HG03521 (cell line): ENCODE measurements at regions not wholly inside any gene's neighbourhood (a gene's known extent, or its start where the extent isn't known, plus 50 kb on each side); places are given as distances from the start of the nearest gene placed in this dataset.

Experiments
- ATAC-seq: cut with Tn5 transposase; IDR thresholded peaks from one replicate; pipeline ENCODE4 v1.9.1; 2021; ENCODE audit warnings: mild to moderate bottlenecking, moderate library complexity; ENCODE audit not compliant: unreplicated experiment

GRCh38 chr1:208537198-208537597, 293.0 kb upstream of the PLXNA2 start:
- ATAC-seq = no peak

GRCh38 chr1:208538078-208538477, 293.9 kb upstream of the PLXNA2 start:
- no peak for ATAC-seq

DNA sequence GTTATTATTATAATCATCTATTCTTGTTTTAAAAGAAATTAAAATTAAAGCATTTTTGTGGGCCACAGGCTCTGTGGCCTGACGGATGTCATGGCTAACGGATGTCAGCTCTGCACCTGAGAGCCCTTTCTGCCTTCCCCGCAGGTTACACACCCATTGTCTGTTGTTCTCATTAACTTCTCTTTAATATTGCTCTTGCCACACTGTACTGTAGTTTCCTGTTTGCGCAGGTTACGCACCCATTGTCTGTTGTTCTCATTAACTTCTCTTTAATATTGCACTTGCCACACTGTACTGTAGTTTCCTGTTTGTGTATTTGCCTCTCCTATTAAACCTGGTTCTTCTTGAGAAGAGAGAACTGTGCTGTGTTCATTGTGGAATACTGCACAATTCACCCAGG, 294.4 kb upstream of the PLXNA2 start:
- ATAC-seq = no peak

DNA sequence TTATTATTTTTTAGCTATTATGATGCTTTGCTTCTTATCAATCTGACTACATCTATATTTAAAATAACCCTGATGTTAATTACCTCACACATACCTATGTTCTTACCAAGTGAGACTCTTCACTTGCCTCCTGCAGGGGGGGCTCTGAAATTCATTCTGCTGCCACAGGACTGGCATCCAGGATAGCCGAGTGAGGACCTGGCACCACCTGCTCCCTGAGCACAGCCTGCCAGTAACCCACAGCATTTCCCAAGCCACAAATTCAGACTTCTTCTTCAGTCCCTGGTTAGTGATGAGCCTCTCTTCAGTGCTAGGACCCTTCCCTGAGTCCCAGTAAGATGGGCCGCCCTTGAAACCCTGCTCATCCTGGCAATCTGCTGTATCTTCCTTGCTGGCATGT, 296.5 kb upstream of the PLXNA2 start:
- no peak for ATAC-seq

DNA sequence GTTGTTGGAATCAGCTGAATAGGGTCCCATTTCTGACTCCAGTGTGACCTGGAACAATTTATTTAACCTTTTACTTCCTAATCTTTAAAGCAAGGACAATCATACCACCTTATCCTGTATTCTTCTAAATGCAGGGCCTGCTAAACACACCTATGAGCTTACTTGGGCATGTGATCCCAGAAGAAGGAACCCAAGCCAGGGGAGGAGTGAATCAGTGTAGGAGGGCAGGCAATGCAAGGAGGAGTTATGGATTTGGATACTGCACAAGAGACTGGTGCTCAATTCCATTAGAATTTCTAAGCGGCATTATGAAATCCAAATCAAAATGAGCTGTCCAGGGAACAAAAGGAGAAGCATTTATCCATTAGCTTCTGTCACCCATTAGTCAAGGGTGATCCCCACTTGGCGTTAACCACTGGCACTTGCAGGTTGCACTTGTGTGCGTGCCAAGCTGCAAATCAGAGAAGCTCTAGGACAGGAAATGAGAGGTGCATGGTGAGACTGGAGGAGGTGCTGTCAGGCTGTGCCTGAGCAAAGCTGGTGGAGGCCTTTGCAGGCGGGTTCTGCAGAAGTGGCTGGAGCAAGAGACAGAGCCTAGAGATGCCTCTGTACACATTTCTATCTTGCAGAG, 297.2 kb upstream of the PLXNA2 start:
- peak; percentile 54 for ATAC-seq

DNA sequence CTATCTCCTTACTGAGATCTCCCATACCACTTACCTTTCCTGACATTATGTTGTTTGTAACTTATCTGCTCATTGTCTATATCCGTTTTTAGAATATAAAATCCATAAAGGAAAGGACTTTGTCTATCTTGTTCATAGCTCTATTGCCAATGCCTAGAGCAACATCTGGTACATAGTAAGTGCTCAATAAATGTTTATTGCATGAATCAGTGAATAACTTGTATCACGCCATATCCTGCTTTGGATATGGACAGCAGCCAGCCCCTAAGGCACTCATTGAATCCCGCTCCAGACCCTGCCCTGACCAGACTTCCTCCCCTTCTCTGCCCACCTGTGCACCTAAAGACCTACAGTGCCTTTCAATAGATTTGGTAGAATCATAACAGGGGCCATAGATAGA, 298.1 kb upstream of the PLXNA2 start:
- no peak for ATAC-seq

- no peak for ATAC-seq
These were observed 299.9 kb upstream of the PLXNA2 start for GRCh38 chr1:208544053-208544452.

DNA sequence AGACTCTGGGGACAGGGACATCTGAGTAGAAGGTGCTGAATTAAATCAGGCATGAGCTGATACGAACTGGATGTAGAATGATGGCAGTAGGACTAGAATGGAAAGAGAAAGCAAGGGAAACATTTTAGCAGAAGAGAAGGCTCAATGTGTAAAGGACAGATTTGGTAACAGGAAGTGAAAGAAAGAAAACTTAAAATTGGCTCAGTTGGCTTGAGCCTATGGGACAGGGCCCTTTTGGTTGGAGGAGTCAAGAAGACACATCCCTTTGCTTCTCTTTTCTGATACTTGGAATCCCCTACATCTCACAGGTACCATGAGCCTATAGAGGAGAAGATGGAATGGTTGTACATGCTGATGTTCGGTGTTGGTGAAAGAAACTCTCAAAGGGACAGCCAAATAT, 300.6 kb upstream of the PLXNA2 start:
- ATAC-seq = no peak

- no peak for ATAC-seq
These were observed 306.8 kb upstream of the PLXNA2 start for GRCh38 chr1:208551024-208551423.

DNA sequence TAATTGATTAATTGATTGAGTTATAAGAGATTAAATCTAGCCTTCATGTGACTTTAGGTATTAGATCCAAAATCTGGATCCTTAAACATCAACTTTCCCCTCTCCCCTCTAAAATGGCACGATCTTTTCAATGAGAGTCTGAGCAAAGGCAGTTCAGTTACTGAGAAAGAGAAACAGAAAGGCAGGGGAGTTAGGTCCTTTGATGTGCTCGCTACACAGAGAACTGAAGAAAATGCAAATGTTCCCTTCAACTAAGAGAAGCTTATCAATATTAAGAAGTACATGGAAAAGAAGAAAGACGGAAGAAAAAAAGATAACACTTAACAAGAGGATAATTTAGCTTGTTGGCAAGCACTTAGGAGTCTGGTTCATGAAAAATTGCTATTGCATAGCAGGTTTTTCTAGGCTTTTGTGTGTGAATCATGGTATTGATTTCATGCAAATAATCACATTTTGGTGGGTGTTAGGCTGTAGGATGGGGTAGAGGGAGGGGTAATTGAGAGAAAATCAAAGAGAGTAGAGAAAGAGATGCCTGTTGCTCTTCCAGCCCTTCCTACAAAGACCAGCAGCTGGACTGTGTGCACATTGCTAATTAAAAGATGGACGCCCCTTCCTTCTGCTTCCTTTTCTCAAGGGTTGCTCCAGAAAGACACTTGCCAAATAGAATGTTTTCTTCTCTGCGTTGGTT, 307.6 kb upstream of the PLXNA2 start:
- ATAC-seq = no peak

GRCh38 chr1:208552928-208553327, 308.7 kb upstream of the PLXNA2 start:
- no peak for ATAC-seq

GRCh38 chr1:208556461-208556860, 312.3 kb upstream of the PLXNA2 start:
- no peak for ATAC-seq

DNA sequence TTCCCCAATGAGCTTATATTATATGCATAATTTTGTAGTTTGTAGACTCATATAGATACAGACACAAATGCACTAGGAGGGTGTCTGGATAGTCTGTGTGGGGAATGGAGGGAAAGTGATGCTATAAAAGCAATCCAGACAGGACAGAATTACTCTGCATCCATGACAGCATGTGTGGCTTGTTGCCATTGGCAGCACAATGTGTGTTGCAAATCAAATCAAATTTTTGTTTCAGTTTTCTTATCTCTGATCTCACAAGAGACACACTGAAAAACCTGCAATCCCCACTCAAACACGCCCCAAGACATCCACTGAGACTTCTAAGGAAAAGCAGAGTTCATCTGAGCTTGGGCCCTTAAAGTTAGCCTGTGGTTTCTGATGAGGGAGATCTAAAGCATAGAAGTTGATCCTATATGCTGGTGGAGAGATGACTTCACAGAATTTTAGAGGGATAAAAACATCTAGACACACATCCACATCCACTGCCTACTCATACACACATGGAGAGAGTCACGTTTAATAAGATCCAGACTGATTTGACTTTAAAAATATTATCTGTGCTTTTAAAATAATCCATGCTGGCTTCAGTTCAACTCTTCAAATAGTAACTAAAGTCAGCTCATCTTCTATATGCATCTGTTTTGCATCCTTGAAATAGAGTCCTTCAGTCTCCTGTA, 313.0 kb upstream of the PLXNA2 start:
- no peak for ATAC-seq

GRCh38 chr1:208557723-208558094, 313.5 kb upstream of the PLXNA2 start:
- no peak for ATAC-seq

GRCh38 chr1:208559597-208560329, 315.6 kb upstream of the PLXNA2 start:
- ATAC-seq = no peak

DNA sequence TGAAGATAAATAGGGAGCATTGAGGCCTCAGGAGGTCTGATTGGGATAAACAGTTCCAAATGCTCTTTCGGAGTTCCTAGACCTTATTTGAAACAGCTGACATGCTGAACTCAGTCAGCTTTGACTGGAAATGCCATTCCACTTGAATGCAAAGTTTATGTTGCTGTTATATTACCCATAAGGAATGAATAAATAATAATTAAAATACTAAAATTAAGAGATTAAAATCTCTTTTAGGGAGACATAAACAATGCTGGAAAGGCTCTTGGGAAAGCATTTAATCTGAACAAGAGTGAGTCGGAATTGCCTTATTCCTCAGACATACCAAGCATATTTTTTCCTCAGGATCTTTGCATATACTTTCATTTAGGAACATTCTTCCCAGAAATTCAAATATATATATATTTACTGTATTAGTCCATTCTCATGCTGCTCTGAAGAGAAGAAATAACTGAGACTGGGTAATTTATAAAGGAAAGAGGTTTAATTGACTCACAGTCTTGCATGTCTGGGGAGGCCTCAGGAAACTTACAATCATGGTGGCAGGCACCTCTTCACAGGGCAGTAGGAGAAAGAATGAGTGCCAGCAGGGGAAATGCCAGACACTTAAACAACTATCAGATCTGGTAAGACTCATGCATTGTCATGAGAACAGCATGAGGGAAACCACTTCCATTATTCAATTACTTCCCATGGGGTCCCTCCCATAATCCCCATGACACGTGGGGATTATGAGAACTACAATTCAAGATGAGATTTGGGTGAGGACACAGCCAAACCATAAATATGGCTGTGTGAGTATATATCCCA, 318.2 kb upstream of the PLXNA2 start:
- no peak for ATAC-seq

DNA sequence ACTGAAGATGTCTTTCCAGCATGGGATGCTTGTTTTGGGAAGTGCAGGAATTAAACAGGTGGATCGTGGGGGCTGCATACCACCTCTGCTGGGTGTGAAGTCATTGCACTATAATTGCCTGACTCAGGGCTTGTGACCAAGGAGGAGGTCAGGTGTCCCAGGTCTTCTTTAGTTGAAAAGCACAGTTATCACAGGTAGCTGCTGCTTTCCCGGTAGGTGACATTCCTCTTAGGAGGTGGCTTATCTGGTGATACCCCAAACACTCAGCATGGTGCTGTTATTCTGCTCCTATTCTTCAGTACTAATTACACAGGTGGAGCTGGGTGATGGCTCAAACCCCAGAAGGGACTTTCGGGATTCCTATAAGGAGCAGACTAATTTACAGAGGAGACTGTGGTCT, 320.3 kb upstream of the PLXNA2 start:
- no peak for ATAC-seq

DNA sequence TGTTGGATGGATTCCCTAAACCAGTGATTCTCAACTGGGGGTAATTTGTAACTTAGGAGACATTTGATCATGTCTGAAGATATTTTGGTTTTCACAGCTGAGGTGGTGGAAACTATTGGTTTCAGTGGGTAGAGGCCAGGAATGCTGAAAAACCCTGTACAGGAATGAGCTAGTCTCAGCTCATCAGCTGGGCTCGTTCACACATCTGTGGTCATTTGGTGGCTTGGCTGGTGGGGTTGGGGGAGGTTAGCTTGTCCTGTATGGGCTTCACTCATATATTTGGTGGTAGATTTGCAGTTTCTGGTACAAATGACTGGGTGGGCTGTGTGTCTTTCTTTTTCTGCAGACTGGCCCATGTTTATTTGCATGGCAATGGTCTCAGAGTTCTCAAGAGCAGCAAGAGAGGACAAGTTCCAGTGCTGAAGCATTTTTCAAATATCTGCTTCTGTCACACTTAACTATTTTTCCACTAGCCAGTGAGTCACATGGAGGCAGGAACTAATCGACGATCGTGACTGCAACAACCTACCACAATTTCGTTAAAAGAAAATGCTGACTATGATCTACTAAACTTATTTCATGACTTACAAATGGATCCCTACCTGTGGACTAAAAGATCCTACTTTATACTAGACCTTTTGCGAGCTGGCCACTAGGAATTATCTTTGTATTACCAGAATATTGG, 321.7 kb upstream of the PLXNA2 start:
- ATAC-seq = no peak

- no peak for ATAC-seq
These were observed 325.0 kb upstream of the PLXNA2 start for GRCh38 chr1:208569181-208569580.

DNA sequence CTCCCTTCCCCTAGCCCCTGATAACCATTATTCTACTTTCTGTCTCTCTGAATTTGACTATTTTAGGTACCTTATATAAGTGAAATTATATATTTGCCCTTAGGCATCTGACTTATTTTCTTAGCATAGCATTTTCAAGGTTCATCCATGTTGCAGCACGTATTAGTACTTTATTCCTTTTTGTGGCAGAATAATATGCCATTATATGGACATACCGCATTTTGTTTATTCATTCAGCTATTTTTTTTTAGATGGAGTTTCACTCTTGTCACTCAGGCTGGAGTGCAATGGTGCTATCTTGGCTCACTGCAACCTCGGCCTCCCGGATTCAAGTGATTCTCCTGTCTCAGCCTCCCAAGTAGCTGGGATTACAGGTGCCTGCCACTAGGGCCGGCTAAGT, 326.2 kb upstream of the PLXNA2 start:
- ATAC-seq = no peak
